ENCODE measurements at regions not wholly inside any gene's neighbourhood (a gene's known extent, or its start where the extent isn't known, plus 50 kb on each side); places are given as distances from the start of the nearest gene placed in this dataset.

- H3K27ac Mint-ChIP-seq, result no peak overlapping the region
- no peak overlapping the region for H3K4me3 Mint-ChIP-seq
- H3K9me3 Mint-ChIP-seq, result peaks cover 5 to 9% of the 10 kb centered on the region in 2 donors
- ATAC-seq (replicated peaks in 1 of 2) (no peak), DNase-seq (no peak)
- peaks cover 29% of the 10 kb centered on the region for H3K4me1 Mint-ChIP-seq (ENCODE audit: low read depth)
- H3K27me3 Mint-ChIP-seq (ENCODE audit: low read depth), result no peaks in the 10 kb centered on the region
- peaks cover 4 to 7% of the 10 kb centered on the region in 2 donors for H3K36me3 Mint-ChIP-seq (ENCODE audit: insufficient read depth in 2 of 2)
Measured at GRCh38 chr2:128724547-128724946, 405.9 kb upstream of the HS6ST1 start.

- H3K27me3 Mint-ChIP-seq (ENCODE audit: low read depth), result no peaks in the 10 kb centered on the region
- no peak for ATAC-seq (replicated peaks in 1 of 2)
Measured at GRCh38 chr2:128724972-128725371, 406.3 kb upstream of the HS6ST1 start.

GRCh38 chr2:128726236-128726635, 407.6 kb upstream of the HS6ST1 start:
- H3K4me3 Mint-ChIP-seq, result no peak overlapping the region
- H3K36me3 Mint-ChIP-seq (ENCODE audit: insufficient read depth in 2 of 2), result peaks cover 4 to 7% of the 10 kb centered on the region in 2 donors
- H3K27me3 Mint-ChIP-seq (ENCODE audit: low read depth), result no peaks in the 10 kb centered on the region
- peaks cover 29% of the 10 kb centered on the region for H3K4me1 Mint-ChIP-seq (ENCODE audit: low read depth)
- H3K9me3 Mint-ChIP-seq, result peaks cover 5 to 9% of the 10 kb centered on the region in 2 donors
- no peak for ATAC-seq (replicated peaks in 1 of 2)
- DNase-seq, result no peak
- H3K27ac Mint-ChIP-seq, result no peak overlapping the region

More at GRCh38 chr2:128724972-128725371, 406.3 kb upstream of the HS6ST1 start:
- peaks cover 5 to 9% of the 10 kb centered on the region in 2 donors for H3K9me3 Mint-ChIP-seq
- H3K4me3 Mint-ChIP-seq, result no peak overlapping the region
- peaks cover 4 to 7% of the 10 kb centered on the region in 2 donors for H3K36me3 Mint-ChIP-seq (ENCODE audit: insufficient read depth in 2 of 2)
- DNase-seq, result no peak
- peaks cover 29% of the 10 kb centered on the region for H3K4me1 Mint-ChIP-seq (ENCODE audit: low read depth)
- no peak overlapping the region for H3K27ac Mint-ChIP-seq

- DNase-seq (no peak), ATAC-seq (replicated peaks in 1 of 2) (no peak)
- Mint-ChIP-seq H3K9me3 (peaks cover 5 to 9% of the 10 kb centered on the region in 2 donors), H3K27me3 (ENCODE audit: low read depth) (no peaks in the 10 kb centered on the region), H3K36me3 (ENCODE audit: insufficient read depth in 2 of 2) (peaks cover 4 to 7% of the 10 kb centered on the region in 2 donors), H3K4me1 (ENCODE audit: low read depth) (peaks cover 29% of the 10 kb centered on the region), H3K27ac (no peak overlapping the region), H3K4me3 (peak overlapping the region in 1 of 2 donors; percentile 16)
Measured at GRCh38 chr2:128726911-128727310, 408.2 kb upstream of the HS6ST1 start.

- H3K4me1 Mint-ChIP-seq (ENCODE audit: low read depth), result peaks cover 29% of the 10 kb centered on the region
- peaks cover 4 to 7% of the 10 kb centered on the region in 2 donors for H3K36me3 Mint-ChIP-seq (ENCODE audit: insufficient read depth in 2 of 2)
- no peaks in the 10 kb centered on the region for H3K27me3 Mint-ChIP-seq (ENCODE audit: low read depth)
- ATAC-seq (replicated peaks in 1 of 2) (peak; percentile 82 to 86), DNase-seq (peak; percentile 7 to 40)
- H3K9me3 Mint-ChIP-seq, result peaks cover 5 to 9% of the 10 kb centered on the region in 2 donors
- H3K4me3 Mint-ChIP-seq, result peak overlapping the region in 1 of 2 donors; percentile 17
- H3K27ac Mint-ChIP-seq, result no peak overlapping the region
Measured at GRCh38 chr2:128727404-128727803, 408.7 kb upstream of the HS6ST1 start.

- peak overlapping the region in 1 of 2 donors; percentile 17 for H3K4me3 Mint-ChIP-seq
- no peak overlapping the region for H3K27ac Mint-ChIP-seq
- peak in 1 of 2 donors; percentile 4 for DNase-seq
- peaks cover 5 to 9% of the 10 kb centered on the region in 2 donors for H3K9me3 Mint-ChIP-seq
- H3K36me3 Mint-ChIP-seq (ENCODE audit: insufficient read depth in 2 of 2), result peaks cover 4 to 7% of the 10 kb centered on the region in 2 donors
- H3K4me1 Mint-ChIP-seq (ENCODE audit: low read depth), result peaks cover 29% of the 10 kb centered on the region
- no peaks in the 10 kb centered on the region for H3K27me3 Mint-ChIP-seq (ENCODE audit: low read depth)
- ATAC-seq (replicated peaks in 1 of 2), result peak; percentile 81 to 87
Measured at GRCh38 chr2:128727914-128728313, 409.2 kb upstream of the HS6ST1 start.

- peaks cover 4 to 7% of the 10 kb centered on the region in 2 donors for H3K36me3 Mint-ChIP-seq (ENCODE audit: insufficient read depth in 2 of 2)
- H3K9me3 Mint-ChIP-seq, result peaks cover 5 to 9% of the 10 kb centered on the region in 2 donors
- peaks cover 2% of the 10 kb centered on the region for H3K27me3 Mint-ChIP-seq (ENCODE audit: low read depth)
- no peak for ATAC-seq (replicated peaks in 1 of 2)
- no peak overlapping the region for H3K27ac Mint-ChIP-seq
- peaks cover 31% of the 10 kb centered on the region for H3K4me1 Mint-ChIP-seq (ENCODE audit: low read depth)
- no peak for DNase-seq
- no peak overlapping the region for H3K4me3 Mint-ChIP-seq
Measured at GRCh38 chr2:128729051-128729450, 410.4 kb upstream of the HS6ST1 start.

GRCh38 chr2:128731994-128732650, 413.5 kb upstream of the HS6ST1 start:
- DNase-seq (no peak), ATAC-seq (replicated peaks in 1 of 2) (no peak)
- Mint-ChIP-seq H3K4me1 (ENCODE audit: low read depth) (peaks cover 29% of the 10 kb centered on the region), H3K4me3 (no peak overlapping the region), H3K9me3 (peaks cover 5 to 9% of the 10 kb centered on the region in 2 donors), H3K27me3 (ENCODE audit: low read depth) (peaks cover 15% of the 10 kb centered on the region), H3K36me3 (ENCODE audit: insufficient read depth in 2 of 2) (peaks cover 4 to 7% of the 10 kb centered on the region in 2 donors), H3K27ac (no peak overlapping the region)

- peaks cover 4 to 7% of the 10 kb centered on the region in 2 donors for H3K36me3 Mint-ChIP-seq (ENCODE audit: insufficient read depth in 2 of 2)
- DNase-seq (no peak), ATAC-seq (replicated peaks in 1 of 2) (no peak)
- H3K4me3 Mint-ChIP-seq, result no peak overlapping the region
- peaks cover 15% of the 10 kb centered on the region for H3K27me3 Mint-ChIP-seq (ENCODE audit: low read depth)
- peaks cover 5 to 8% of the 10 kb centered on the region in 2 donors for H3K9me3 Mint-ChIP-seq
- peaks cover 20% of the 10 kb centered on the region for H3K4me1 Mint-ChIP-seq (ENCODE audit: low read depth)
- H3K27ac Mint-ChIP-seq, result no peak overlapping the region
Measured at GRCh38 chr2:128732976-128733431, 414.3 kb upstream of the HS6ST1 start.

GRCh38 chr2:128733450-128733849, 414.8 kb upstream of the HS6ST1 start:
- Mint-ChIP-seq H3K4me1 (ENCODE audit: low read depth) (peaks cover 15% of the 10 kb centered on the region), H3K27ac (no peak overlapping the region), H3K27me3 (ENCODE audit: low read depth) (peaks cover 15% of the 10 kb centered on the region), H3K9me3 (peaks cover 4 to 5% of the 10 kb centered on the region in 2 donors), H3K4me3 (no peak overlapping the region), H3K36me3 (ENCODE audit: insufficient read depth in 2 of 2) (peaks cover 2 to 4% of the 10 kb centered on the region in 2 donors)
- DNase-seq (no peak), ATAC-seq (replicated peaks in 1 of 2) (no peak)

GRCh38 chr2:128734521-128735295, 416.0 kb upstream of the HS6ST1 start:
- DNase-seq (peak; percentile 12 to 34), ATAC-seq (replicated peaks in 1 of 2) (peak; percentile 70 to 71)
- Mint-ChIP-seq H3K9me3 (no peaks in the 10 kb centered on the region), H3K4me1 (ENCODE audit: low read depth) (peaks cover 15% of the 10 kb centered on the region), H3K27me3 (ENCODE audit: low read depth) (peaks cover 15% of the 10 kb centered on the region), H3K36me3 (ENCODE audit: insufficient read depth in 2 of 2) (no peaks in the 10 kb centered on the region), H3K27ac (no peak overlapping the region), H3K4me3 (peak overlapping the region; percentile 3 to 16)

- Mint-ChIP-seq H3K36me3 (ENCODE audit: insufficient read depth in 2 of 2) (no peaks in the 10 kb centered on the region), H3K4me1 (ENCODE audit: low read depth) (peaks cover 15% of the 10 kb centered on the region), H3K27ac (no peak overlapping the region), H3K9me3 (no peaks in the 10 kb centered on the region), H3K4me3 (peak overlapping the region in 1 of 2 donors; percentile 16), H3K27me3 (ENCODE audit: low read depth) (peaks cover 15% of the 10 kb centered on the region)
- ATAC-seq (replicated peaks in 1 of 2), result no peak
- DNase-seq, result no peak
Measured at GRCh38 chr2:128735296-128735960, 416.8 kb upstream of the HS6ST1 start.
